Renal cortical epithelial cell (primary cell): ENCODE measurements at regions not wholly inside any gene's neighbourhood (a gene's known extent, or its start where the extent isn't known, plus 50 kb on each side); places are given as distances from the start of the nearest gene placed in this dataset.
A peak's percentile ranks its signal among the peaks of the same experiment; 100 is the strongest.
"Not testable (repeated sequence)": the region's sequence is repeated elsewhere in the genome, so short reads cannot be mapped to it uniquely, and the experiment has no call there.

Experiments
- DNase-seq: peaks from one replicate; pipeline ENCODE4 v3.0.0-alpha.2; 2011; ENCODE audit warnings: low read depth

DNA sequence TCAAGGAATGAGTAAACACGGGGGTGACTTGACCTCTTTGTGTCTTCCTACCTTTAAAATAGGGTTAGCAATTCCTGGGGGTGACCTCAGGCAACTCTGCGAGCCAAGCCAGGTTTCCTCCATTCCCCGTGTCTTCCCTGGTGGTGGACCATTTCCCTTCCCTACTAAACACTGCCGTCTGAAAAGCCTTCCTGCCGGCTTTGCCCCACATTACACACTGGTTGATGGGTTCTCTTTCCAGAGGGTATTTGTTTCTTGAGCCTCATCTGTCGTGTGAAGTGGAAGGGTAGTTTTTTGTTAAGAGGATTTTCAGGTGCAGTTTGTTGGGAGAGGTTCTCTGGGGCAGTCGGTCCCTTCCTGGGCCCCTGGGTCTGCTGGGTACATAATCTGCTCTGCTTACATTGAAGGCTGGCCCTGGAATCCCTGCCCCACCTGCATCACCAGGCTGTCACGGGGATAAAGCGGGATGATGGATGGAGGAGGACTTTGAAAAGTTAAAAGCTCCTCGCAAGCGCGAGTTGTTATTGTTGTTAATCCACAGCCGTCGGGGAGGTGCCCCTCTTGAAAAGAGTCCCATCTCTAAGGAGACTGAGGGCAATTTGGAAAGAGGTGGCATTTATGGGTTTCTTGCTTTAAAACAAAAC lies 175.4 kb upstream of the SPRED2 start:
- DNase-seq: no peak

DNA sequence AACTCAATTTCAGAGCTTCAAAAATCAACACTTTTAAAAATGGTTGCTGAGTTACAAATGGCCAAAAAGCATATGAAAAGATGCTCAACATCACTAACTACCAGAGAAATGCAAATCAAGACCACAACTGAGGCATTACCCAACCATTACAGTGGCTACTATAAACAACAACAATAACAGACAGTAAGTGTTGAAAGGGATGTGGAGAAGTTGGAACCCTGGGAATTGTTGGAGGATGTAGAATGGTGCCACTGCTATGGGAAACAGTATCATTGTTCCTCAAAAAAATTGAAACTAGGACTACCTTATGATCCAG lies 173.3 kb upstream of the SPRED2 start:
- no peak for DNase-seq

DNA sequence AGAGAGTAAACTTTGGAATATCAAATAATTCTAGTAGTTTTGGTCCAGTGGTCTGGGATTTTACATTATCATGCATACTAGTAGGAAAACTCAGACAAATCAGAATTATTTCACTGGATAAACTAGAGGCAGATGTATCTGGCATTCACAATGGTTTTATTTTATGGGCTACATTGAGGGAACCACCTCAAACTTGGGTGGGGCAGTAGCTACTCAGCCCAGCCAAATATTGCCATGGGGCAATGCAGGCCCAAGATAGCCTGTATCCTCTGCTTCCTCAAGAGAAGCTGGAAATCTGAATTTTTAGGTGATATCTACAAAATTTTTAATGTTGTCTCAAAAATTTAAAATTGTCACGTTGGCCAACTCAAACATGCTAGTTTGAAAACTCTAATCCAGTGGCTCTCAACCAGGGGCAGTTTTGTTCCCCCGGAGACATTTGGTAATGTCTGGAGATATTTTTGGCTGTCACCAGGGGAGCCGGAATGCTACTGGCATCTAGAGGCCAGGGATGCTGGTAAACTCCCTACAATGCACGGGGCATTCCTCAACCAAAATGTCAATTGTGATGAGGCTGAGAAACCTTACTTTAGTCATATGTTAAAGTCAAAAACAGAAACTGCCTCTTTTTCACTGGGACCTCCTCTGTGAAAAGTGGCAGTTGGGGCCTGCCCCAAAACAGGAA lies 172.8 kb upstream of the SPRED2 start:
- DNase-seq: no peak

DNA sequence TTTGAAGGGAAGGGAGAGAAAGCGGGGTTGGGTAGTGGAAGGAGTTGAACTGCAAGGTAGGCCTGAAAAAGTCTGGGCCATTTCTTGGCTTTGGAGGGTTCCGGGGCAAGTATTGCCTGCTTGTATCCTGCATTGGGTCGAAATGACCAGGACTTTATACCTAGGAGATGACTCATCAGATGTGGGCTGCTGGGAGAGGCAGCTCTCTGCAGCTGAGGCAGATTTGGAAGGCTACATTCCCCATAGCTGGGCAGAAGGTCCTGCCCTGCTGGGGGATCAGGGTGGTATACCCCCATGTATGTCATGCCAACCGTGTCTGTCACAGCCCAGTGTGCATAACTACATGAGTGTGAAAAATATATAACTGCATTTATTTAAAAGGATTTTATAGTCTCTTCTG lies 171.8 kb upstream of the SPRED2 start:
- peak; percentile 55 for DNase-seq

DNA sequence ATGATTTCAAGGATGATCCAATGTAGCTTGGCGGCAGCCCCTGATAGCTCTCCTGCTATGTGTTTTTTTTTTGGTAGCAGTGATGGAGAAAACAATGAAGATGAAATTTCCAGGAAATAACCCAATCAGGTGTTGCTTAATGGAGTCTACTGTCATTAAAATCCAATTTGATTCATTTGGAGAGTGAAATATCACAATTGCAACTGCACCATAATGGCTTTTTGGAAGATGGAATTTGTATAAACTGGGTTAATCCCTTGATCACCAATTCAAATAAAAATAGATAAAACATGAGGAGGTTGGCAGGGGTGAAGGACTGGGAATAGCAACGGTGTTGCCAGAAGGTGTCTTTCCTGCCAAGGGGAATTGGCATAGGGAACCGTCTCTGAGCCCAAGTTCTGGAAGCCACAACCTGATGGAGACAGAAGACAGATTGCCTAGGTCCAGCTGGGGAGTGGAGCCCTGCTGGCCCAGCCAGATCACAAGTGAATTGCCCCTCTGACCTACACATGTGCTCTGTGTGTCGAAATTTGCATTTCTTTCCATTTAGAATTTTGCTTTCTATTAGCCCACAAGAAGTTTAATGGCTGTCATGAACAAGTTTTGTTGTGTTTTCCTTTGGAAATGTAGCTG lies 170.3 kb upstream of the SPRED2 start:
- no peak for DNase-seq

DNA sequence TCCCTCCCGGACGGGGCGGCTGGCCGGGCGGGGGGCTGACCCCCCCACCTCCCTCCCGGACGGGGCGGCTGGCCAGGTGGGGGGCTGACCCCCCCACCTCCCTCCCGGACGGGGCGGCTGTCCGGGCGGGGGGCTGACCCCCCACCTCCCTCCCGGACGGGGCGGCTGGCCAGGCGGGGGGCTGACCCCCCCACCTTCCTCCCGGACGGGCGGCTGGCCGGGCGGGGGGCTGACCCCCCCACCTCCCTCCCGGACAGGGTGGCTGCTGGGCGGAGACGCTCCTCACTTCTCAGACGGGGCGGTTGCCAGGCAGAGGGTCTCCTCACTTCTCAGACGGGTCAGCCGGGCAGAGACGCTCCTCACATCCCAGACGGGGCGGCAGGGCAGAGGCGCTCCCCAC lies 168.5 kb upstream of the SPRED2 start:
- not testable (repeated sequence) for DNase-seq

DNA sequence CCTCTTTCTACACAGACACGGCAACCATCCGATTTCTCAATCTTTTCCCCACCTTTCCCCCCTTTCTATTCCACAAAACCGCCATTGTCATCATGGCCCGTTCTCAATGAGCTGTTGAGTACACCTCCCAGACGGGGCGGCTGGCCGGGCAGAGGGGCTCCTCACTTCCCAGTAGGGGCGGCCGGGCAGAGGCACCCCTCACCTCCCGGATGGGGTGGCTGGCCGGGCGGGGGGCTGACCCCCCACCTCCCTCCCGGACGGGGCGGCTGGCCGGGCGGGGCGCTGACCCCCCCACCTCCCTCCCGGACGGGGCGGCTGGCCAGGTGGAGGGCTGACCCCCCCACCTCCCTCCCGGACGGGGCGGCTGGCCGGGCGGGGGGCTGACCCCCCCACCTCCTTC lies 168.0 kb upstream of the SPRED2 start:
- DNase-seq: not testable (repeated sequence)

DNA sequence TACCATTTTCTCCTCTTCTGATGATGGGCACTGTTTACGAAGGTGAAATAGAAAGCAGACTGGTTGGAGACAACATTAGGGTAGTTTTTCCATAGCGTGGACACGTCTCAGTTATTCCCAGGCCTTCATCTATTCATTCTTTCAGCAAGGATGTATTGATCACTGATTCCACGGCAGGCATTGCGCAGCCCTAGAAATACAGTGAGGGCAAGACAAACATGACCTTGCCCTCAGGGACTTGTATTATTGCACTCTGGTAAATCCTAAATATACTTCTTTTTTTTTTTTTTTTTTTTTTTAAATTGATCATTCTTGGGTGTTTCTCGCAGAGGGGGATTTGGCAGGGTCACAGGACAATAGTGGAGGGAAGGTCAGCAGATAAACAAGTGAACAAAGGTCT lies 167.3 kb upstream of the SPRED2 start:
- no peak for DNase-seq

DNA sequence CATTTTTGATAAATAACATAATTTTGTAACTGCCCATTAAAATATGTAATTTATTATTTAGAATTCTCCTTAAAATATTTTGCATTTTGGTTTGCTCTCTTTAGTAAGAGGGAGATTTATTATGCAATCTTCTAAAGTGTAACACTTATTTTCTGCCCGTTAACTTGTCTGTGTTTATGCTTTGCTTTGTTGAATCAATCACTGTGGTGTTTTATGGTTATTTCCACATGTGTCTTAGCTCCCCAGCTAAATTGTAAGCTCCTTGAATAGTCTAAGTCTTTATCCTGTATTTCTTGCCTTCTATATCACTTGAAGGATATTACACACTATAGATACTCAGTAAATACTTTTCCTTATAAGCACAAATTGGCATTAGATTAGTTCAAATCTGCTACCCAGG lies 166.6 kb upstream of the SPRED2 start:
- no peak for DNase-seq

DNA sequence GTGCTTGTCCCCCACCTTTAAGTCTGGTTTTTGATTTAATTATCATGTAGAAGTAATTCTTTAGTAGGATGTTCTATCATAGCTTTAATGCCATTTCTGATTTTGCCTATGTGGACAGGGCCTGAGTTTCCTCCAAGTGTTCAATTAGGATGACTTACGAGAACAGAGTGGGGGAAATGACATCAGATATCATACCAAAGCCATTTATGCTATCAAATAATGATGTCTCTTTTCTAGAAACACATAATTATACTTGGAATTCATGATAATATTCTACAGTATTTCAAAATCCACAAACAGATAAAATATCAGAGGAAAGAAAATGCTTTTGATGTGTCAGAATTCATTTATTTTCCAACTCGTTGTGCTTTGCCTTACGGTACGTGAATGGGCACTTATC lies 165.9 kb upstream of the SPRED2 start:
- DNase-seq: no peak

DNA sequence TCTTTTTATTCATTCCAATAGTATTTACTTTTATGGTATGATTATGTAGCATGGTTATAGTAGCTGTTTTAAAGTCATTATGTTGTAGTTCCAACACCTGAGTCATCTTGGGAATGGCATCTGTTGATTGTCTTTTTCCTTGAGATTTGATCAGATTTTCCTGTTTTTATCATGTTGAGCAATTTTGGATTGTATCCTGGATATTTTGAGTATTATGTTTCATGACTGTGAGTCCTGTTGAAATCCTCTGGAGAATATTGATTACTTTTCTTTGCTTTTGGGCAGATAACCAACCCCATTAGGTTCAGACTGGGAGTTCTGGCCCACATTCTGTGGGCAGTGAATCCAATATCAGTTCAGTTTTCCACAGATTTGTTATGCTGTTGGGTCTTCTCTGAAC lies 163.2 kb upstream of the SPRED2 start:
- DNase-seq: no peak

DNA sequence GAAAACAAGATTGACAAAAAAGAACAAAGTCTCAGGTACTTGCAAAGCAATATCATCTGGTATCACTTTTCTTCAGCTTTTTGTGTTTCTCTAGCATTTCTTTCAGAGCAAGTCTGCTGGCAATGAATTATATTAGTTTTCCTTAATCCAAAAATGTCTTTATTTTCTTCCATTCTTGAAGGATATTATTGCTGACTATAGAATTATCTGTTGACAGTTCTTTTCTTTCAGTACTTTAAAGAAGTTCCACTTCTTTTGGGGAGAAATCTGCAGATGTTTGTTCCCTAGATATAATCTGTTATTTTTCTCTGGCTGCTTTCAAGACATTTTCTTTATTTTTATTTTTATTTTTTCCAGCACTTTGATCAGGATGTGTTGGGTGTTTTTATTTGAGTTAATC lies 161.8 kb upstream of the SPRED2 start:
- no peak for DNase-seq

DNA sequence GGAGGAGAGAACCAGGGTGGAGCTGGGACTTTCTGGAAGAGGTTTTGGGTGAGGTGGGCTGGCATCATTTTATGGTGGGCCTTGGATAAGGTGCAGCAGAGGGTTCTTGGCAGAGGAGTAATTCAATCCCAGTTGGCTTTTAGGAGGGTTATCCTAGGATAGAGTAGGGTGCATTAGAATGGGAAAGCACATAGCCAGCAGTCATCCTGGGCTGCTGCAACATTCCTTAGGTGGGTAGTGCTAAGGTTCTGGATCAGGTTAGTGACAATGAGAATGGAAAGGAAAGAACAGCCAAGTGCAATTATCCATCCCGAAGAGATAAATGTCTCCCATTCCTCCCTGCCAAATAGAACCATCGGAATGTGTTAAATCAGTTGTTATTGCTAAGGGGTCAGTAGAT lies 157.3 kb upstream of the SPRED2 start:
- no peak for DNase-seq

DNA sequence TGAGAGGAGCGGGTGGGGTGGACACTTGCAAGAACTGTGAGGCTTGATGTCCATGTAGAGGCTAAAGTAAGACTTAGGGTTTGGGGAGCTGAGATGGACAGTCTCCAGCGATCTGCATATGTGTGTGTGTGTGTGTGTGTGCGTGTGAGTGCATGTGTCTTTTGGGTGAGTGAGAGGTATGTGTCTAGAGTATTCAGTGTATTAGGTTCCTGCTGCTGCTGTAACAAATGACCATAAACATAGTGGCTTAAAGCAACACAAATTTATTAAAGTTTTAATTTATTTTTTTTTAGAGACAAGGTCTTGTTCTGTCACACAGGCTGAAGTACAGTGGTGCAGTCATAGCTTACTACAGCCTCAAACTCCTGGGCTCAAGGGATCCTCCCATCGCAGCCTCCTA lies 155.4 kb upstream of the SPRED2 start:
- no peak for DNase-seq

DNA sequence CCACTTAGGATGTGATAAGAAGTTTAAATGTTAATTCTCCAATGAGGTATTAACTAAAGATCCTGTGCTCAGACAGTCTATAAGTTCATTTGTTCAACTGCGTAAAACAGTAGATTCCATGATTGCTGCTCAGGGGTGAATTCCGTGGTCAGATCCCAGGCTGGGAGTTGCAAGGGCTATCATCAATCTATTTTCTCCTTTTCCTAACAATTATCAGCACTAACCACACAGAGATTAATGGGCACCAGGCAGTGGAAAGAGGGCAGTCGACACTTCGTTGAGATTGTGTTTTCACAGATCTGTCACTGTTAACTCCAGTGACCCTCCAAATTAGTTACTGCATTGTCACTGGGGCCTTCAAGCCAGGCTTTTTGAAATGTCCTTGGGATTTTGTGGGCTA lies 154.1 kb upstream of the SPRED2 start:
- DNase-seq: no peak

DNA sequence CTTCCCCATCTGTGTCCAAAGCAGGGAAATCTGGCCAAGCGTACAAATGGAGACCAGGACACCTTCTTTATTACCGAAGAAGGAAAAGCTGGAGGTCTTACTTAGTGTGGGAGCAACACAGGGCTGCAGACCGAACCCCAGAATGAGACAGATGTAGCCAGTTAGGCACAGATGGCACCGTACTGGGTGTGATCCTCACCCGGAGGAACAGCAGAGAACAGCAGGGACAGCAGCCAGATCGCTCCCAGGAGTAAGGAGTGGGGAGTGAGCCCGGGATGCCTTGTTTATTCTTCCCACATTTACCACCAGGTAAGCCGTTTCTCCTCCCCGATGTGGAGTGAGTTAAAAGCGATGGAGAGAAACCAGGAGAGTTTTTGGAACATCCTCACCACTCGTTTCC lies 150.7 kb upstream of the SPRED2 start:
- no peak for DNase-seq

DNA sequence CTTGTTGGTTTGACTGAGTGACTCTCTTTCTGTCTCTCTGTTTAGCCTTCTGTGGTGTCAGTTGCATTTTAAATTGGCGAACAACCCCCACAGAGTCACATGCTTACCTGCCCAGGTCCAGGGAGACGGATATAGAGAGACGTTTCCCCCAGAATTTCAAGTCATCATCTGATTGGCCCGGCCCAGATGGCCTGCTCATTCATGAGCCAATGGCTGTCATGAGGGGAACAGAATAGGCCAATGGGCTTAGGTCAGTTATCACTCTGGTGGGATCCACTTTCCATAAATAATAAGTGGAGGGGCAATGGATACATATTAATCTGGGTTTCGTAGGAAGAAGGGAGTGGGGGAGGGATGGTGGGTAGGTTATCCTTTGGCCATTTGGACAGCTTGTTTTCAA lies 150.0 kb upstream of the SPRED2 start:
- DNase-seq: no peak

DNA sequence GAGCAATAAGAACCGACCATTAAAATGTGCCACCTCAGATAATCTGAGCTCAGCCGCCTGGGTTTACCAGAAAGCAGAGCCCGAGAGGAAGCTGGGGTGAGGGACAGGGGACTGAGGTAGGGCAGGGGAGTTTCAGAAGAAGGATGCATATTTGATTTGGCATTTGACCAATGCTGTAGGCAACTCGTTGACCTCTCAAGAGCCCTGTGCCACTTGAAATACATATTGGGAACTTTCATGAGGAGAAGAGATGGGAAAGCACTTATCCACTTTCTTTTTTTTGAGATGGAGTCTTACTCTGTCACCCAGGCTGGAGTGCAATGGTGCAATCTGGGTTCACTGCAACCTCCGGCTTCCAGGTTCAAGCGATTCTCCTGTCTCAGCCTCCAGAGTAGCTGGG lies 148.4 kb upstream of the SPRED2 start:
- DNase-seq: no peak

DNA sequence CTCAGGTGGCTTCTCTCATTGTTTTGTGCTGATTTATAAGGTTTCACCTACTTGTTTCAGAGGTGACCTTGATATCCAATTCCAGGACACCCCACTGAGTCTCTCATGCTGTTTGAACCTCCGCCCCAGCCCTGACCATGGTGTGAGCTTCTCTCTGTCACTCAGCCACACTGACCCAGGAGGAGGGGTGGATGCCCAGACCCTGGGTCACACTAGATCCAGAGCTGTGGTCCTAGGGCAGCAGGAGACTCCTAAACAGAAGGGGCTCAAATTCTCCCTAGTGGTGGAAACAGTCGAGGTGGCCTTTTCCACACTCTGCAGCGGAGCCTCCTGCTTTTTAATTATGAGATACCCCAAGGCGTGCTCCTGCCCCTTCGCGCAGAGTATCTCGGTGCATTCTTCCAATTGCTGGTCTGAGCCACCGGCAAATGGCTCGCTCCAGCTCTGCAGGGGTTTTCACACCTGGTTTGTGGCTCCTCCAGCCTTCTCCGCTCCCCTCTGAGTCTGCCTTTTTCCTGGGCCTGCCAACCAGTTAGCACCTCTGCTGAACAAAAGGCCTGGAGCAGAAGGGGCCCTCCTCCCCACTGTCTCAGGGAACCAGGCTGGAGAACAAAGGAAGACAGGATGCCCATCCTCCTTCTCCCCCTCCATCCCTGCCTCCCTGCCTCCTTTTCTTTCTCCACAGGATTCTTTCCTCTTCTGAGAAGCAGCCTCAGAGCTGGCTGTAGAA lies 147.3 kb upstream of the SPRED2 start:
- no peak for DNase-seq

DNA sequence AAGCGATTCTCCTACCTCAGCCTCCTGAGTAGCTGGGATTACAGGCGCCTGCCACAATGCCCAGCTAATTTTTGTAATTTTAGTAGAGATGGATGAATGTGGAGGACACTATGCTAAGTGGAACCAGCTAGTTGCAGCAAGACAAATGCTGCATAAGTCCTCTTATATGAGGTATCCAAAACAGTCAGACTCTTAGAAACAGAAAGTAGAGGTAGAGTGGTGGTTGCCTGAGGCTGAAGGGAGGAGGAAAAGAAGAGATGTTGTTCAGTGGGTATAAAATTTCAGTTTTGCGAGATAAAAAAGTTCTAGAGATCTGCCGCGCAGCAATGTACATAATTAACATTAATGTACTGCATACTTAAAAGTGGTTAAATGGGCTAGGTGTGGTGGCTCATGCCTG lies 145.3 kb upstream of the SPRED2 start:
- no peak for DNase-seq

DNA sequence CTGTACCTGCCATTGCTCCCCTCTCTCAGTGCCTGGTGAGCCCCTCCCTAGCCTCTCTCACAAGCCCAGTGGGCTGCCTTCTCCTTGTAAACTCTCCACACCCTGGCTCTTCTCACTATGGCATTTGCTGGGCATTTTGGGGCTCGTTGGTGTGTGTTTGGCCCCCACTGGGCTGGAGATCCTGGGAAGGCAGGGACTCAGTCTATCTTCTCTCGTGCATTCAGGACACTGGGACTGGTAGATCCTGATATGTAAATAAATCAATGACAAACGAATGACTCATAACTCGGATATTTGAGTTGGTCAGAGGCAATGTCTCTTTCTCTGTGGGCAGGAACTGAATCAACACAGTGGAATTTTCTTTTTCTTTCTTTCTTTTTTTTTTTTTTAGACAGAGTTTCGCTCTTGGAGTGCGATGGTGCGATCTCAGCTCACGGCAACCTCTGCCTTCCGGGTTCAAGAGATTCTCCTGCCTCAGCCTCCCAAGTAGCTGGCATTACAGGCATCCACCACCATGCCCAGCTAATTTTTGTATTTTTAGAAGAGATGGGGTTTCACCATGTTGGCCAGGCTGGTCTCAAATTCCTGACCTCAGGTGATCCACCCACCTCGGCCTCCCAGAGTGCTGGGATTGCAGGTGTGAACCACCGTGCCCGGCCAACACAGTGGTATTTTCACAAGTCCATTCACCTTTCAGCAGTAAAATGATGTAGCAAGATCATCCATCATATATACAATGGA lies 144.6 kb upstream of the SPRED2 start:
- DNase-seq: peak; percentile 99

DNA sequence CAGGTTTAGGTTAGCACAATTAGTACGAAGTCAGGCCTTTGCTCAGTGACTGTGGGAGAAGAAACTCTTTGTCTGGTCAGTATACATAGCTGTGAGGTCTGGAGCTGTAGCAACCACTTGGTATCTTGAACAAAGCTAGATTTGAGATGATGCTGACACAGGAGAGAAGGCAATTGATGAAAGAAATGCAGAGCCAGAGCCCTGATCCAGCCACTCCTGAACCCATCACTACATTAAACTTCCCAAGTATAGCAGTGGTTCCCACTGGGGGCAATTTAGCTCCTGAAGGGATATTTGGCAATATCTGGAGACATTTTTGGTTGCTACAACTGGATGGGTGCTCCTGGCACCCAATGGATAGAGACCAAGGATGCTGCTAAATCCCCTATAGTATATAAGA lies 143.9 kb upstream of the SPRED2 start:
- no peak for DNase-seq
